HG02840 (cell line): ENCODE measurements at regions not wholly inside any gene's neighbourhood (a gene's known extent, or its start where the extent isn't known, plus 50 kb on each side); places are given as distances from the start of the nearest gene placed in this dataset.

Experiments used
- ATAC-seq: cut with Tn5 transposase; IDR thresholded peaks from one replicate; pipeline ENCODE4 v1.9.1; 2021; ENCODE audit warnings: mild to moderate bottlenecking, moderate library complexity, moderate number of reproducible peaks; ENCODE audit not compliant: unreplicated experiment, low FRiP score

DNA sequence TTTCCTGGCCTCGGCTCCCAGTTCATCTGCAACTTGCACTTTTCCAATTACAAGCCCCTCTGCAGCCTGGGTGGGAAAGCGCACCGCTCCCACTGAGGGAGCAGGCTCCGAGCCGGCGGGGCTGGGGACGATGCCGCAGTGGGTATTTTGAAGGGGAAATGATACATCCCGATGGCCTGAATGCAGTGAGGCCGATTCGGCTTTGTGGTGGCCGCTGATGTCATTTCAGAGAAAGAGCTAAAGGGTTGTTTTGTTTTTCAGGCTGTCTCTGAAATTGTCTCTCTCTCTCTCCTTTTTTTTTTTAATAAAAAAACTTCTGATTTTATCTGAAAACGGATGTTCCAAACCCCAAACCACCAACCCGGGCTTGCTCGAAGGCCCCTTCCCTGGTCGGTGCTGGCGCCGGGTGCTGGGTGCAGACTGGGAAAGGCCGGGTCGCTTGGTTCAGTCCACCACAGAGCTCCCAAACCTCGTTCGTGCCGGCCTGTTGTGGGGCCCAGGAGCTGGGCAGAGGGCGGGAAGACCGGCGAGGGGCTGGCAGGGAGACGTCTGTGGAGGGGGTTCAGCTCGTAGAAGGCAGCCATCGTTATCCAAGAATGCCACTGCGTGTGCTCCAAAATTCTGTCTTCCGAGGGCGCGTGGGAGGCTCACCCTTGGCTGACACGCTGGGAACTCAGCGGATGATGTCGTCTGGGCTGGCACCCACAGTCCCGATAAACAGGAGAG lies 102.8 kb downstream of the FOXL1 start:
- no peak for ATAC-seq

DNA sequence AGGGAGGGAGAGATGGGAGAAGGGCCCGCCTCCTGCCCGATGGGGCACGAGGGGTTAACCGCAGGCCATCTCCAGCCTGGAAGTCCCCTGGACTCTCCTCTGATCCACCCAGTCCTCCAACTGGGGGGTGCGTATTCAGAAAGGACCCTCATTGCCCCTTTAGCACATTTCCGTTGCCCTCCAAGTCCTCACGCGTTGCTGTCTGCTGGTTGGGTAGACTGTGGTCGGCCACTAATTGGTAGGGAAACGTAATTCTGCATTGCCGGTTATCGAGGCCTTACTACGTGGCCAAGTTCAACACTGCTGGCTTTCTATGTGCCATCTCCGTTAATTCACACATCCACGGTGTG lies 103.4 kb downstream of the FOXL1 start:
- ATAC-seq, result no peak

DNA sequence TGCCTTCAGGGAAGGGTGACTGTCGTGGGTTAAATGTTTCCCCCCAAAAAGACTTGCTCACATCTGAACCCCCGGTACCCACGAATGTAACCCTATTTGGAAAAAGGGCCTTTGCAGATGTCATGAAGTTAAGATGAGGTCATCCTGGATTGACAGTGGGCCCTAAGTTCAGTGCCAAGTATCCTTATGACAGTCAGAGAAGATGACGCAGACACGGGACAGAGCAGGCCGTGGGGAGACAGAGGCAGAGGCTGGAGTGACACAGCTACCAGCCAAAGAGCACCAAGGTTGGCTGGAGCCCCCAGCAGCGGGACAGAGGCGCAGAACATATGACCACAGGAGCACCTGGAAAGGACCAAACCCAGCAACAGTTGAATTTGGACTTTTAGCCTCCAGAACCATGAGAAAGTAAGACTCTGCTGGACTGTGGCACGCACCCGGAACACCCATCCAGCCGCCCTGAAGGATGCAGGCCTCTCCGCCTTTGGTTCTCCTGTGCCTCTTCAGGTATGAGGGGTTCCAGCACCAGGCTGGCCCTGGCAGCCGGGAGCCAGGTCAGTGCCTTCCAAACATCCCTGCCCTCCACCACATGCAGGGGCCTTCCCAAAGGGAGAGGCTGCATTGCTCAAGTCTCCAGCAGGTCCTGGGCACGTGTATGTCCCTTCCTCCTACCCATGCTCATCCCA lies 104.0 kb downstream of the FOXL1 start:
- ATAC-seq, result no peak

DNA sequence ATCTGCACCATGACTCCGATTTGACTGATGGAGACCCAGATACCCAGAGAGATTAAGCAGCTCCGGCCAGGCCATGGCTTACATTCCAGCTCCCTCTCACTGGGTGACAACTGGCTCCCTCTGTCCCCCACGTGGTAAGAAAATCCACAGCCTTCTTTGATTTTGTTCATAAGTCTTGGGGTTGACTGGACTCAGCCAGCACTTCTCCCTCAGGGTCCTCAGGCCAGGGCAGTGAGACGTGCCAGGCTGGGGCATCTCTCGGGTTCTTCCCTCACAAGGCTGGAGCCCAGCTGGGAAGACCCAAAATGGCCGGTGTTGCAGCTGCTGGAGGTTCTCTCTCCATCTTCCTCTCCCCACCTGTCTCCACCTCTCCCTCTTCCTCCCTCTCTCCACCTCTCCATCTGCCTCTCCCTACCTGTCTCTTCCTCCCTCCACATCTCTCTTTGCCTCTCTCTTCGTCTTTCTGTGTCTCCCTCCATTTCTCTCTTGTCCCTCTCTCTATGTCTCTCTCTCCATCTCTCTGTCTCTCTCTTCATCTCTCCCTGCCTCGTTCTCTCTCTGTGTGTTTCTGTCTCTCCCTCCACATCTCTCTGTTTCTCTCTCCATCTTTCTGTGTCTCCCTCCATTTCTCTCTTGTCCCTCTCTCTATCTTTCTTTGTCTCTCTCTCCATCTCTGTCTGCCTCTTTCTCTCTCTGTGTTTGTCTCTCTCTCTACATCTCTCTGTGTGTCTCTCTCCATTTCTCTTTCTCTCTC lies 105.3 kb downstream of the FOXL1 start:
- no peak for ATAC-seq

DNA sequence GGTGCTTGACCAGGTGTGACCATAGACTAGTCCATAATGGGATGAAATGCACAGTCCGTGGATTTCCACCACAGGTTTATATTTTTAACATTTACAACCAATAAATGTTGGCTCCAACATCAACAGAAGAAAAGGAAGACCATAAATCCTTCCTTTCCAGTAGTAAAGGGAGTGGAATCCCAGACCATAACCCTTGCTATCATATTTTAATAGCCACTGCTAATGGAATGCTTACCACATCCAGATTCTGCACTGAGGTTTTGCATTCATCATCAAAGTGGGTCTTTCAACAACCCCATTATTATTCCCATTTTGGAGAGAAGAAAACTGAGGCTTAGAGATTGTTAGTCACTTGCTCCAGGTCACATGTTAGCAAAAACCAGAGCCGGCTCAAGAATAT lies 106.7 kb downstream of the FOXL1 start:
- no peak for ATAC-seq

DNA sequence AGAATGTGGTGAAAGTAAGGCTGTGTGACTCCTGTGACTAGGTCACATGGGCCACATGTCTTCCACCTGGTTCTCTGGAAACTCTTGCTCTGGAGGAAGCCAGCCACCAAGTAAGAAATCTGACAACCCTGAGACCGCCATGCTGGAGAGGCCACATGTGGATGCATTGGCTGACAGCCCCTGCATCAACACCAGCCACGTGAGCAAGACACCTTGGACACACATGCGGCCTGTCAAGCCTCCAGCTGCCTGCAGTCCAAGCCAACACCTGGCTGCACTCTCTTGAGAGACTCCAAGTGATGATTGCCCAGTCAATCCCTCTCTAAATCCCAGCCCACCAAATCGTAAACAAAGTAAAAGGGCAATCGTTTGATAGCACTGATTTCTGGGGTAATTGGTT lies 112.6 kb downstream of the FOXL1 start:
- no peak for ATAC-seq

DNA sequence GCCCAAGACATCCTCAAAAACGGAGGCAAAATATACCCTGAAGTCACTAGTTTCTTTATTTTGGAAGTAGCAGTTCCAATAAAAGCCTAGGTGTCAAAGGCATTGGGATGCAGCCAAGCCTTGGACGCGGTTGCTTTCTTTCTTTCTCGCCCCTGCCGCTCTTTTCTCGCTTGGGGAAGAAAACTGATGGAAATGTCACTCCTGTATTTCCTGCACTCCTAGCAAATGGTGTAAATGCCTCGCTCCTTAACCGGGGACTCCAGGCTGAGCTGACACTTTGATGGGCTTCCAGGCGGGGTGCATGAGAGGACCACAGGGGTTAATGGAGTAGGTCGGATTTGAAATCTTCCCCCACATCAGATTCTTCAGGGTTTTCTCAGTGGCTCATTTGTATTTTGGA lies 114.1 kb downstream of the FOXL1 start:
- no peak for ATAC-seq

DNA sequence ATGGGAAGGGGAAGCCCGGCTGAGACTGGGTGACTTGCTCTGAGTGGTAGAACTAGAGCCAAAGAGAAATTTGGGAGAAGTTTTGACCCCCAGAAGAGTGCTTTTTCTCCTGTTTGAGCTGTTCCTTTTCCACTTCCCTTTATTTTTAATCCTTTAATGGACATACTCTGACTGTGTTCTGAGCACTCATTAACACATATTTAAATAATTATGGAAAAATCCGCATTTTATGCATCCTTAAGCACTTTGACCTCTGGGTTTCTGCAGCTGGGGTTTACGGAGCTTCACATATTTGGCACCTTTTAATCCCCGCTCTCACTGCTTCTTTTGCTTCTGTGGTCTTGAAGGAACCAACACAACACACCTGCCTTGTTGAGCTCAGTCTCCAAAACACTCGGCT lies 114.7 kb downstream of the FOXL1 start:
- no peak for ATAC-seq

DNA sequence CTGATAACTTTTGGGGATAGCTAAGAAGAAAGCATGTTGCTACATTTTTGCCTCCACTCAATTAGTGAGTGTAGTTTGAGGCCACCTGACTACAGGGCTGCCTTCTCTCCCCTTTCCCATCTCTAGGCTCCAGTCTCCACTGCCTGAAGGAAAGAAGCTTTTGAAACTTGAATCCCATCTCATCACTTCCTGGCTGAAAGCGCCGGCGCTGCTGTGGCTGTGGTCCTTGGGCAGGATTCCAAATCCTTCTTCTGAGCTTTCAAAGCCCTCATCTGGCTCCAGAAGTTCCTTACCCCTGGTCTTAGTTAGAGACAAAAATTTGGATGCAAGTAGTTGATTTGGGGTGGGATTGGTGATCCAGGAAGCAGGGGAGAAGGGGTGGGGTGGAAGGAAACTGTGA lies 119.4 kb downstream of the FOXL1 start:
- no peak for ATAC-seq

DNA sequence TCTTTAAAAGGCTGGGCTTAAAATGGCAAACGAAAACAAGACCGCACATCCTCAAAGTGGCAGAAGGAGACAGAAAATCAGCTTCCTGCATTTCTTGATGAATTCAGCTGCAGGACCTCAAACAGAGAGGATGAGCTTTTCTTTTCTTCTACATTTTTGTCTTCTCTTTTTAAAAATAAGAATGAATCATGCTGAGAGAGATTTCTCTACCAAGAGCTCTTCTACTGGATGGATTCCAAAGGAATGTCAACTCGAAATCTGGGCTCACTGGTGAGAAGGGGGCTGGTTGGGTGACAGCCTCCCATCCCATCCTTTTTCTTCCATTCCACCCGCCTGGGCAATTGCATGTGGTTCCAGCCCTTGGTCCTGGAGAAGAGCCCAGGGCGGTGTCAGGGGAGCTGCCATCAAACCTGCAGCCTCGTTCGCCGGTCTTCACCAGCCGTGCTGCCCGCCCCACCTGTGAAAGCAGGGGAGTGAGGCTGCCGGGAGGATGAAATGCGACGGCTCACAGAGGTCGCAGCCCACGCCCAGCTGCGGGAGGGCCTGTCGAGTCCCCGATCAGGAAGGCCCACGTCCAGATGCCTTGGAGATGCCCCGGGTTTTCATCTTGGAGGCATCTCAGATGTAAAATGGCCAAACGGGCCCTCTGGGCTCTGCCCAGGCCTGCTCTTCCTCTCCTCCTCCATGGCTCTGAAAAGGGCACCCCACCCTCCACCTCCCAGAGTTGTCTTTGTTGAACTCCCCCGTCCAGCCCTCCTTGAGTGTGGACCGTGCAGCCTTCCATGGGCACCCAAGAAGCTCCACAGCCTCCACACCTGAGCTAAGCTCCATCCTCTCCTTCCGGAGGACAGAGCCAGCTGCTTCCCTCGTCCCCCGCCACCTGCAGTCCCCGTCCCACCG lies 121.9 kb downstream of the FOXL1 start:
- no peak for ATAC-seq

DNA sequence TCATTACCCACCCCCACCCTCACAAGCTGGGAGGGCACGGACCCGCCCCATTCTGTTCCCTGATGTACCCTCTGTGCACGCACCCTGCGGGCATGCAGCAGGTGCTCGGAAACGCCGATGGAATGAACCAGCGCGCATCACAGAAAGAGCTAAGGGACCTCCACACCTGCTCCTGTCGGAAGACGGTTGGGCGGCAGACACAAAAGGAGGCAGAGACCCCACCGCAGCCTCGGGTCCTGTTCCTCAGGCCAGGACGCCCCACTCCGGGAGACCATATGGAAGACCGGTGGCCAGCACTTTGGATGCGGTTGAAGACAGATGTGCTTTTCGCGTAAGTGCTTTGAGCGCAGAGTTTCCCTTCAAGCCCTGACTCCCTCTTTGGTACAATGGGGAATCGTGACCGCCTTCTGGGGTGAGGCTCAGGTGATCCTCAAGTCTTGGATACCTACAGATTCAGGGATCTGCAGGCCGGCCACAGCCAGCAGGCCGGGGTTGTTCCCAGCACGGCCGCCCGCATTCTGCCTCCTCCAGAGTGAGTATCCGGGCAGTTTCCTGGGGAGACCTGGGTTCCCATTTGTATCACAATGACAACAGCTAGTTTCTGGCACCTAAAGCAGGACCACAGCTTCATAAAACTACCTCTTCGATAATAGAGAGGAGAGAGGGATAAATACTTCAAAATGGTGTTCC lies 123.1 kb downstream of the FOXL1 start:
- no peak for ATAC-seq

DNA sequence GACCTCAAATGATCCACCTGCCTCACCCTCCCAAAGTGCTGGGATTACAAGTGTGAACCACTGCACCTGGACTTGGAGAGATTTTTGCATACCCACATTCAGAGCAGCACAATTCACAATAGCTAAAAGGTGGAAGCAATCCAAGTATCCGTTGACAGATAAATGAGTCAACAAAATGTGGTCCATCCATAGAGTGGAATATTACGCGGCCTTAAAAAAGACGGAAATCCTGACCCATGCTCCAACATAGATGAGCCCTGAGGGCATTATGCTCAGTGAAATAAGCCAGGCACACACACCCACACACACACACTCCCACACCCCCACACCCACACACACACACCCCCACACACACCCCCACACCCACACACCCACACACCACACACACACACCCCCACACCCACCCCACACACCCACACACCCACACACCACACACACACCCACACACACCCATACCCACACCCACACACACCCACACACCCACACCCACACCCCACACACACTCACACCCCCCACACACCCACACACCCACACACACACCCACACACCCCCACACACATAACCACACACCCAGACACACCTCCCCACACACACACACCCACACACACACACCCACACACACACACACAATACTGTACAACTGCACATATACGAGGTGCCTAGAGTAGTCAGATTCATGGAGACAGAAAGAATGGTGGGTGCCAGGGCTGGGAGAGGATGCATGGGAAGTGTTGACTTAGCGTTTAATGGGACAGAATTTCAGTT lies 124.7 kb downstream of the FOXL1 start:
- ATAC-seq, result no peak

DNA sequence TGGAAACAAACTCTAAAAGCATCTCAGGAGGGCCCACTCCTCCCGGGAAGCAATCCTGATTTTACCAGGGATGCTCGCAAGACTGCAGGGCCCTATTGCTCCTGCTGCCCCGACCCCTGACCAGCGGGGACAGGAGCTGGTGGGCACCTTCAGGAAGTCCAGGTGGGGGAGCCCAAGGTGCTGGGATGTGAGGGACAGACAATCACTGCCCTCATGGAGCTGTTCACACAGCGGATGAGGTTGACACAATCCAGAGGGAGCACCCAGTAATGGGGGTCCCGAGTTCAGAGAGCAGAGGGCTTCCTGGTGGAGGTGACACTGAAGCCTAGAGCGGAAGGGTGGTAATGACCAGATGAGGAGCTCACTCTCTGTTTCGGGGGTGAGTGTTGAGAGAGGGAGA lies 126.2 kb downstream of the FOXL1 start:
- no peak for ATAC-seq

DNA sequence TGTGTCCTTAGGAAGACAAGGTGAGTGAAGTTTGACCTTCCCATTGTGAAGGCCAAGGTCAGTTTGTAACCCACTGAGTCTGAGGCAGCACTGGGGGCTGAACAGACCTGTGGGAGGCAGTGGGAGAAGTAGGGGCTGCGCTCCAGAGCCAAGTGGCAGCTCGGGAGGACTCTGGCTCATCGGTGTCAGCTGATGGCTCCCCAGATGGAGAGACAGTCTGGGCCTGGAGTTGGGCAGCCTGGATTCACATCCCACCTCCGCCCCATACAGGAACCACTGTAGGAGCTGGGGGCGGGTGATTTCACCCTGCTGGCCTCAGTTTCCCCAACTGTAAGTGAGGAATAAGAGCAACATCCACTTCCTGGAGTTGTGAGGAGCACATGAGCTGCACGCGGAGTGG lies 128.4 kb downstream of the FOXL1 start:
- ATAC-seq, result no peak

DNA sequence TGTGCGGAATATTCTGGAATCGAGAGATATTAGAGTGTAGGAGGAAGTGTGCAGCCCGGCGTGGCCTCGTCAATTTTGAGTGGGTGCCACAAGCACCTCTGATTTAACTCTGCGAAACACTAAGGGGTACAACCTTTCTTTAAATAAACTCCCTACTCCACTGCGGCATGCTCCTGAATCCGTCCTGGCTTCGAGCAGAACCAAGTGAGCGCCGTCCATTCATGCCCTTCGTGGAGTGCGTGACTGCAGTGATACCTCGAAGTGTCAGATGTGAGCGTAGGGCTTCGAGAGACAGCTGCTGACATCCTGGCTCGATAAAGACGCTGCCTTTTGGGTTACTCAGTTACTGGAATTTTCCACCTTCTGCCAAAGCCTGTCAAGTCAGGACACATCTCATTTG lies 128.8 kb downstream of the FOXL1 start:
- no peak for ATAC-seq

DNA sequence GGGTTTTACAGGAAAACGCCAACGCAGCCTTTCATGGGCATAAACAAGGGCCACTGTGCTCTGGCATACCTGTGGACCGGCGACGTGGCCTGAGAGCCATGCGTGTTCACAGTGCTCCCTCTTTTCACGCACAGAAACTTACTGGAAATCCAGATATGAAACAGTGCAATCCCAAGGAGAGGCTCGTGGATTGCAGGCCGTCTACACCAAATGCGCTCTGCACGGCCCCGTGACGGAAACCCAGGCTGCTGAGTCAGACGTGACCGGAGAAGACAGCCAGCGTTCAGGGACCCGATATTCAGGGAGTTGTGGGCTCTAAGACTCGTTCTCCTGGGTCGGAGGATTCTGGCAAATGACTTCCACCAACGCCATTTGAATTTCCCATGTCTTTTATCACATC lies 129.2 kb downstream of the FOXL1 start:
- ATAC-seq, result no peak

DNA sequence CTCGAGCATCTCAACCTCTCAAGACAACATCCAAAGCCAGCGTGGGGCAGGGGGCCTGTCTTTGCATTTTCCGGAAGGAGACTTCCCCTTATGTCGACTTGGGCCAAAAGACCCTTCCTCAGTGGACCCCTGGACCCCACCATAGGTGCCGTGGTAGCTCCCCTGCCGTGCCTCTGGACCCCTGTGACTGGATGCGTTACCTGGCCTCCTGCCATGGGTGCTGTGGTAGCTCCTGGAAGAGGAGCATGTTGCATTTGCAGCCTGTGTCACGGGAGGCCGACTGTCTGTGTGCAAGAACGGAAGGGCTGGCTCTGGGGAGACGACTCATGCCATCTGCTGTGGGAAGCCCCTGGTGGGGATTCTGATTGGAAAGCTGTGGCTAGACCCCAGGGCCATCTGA lies 130.1 kb downstream of the FOXL1 start:
- ATAC-seq, result no peak

DNA sequence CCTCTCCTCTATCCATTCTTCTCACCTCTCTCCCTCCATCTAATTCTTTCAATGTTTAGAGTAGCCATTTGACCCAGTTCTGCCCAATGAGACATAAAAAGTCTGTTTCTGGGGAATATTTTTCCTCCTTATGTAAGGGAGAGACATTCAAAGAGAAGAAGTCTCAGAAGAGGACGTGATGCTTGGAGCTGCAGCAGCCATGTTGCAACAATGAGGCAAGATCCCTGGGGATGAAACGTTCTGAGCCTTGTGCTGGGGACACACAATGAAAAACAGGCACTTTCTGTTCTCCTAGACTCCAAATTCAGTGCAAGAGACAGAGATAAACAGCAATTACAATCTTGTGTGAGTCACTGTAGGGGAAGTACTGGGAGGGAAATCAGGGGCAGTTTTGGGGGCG lies 130.8 kb downstream of the FOXL1 start:
- ATAC-seq, result no peak

DNA sequence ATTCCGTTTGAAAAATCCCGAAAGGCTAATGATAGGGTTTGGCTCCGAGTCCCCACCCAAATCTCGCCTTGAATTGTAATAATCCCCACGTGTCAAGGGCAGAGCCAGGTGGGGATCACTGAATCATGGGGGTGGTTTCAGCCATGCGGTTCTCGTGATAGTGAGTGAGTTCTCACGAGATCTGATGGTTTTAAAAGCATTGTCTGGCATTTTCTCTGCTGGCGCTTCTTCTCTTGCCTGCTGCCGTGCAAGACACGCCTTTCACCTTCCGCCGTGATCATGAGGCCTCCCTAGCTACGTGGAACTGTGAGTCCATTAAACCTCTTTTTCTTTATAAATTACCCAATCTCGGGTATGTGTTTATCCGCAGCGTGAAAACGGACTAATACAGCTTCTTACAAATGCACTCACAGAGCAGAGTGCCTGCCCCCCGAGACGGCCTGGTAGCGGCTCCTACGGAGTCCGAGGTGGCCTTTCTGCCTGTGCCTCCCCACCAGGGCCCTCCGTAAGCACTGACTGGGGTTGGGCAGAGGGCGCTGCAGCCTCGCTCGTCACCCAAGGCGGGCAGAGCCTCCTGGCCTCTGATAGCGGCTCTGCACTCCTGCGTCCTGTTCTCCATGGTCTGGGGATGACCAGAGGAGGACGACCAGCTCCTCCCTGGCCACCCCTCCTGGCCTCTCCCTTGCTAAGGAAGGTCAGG lies 131.7 kb downstream of the FOXL1 start:
- ATAC-seq, result no peak
